HEK293 (cell line): ENCODE measurements at regions not wholly inside any gene's neighbourhood (a gene's known extent, or its start where the extent isn't known, plus 50 kb on each side); places are given as distances from the start of the nearest gene placed in this dataset.

Experiments used
- CTCF ChIA-PET: fragments of 350-600 bp; formaldehyde crosslinking; extraction: SDS; loops from one replicate; lab custom pipeline; 2021; ENCODE audit warnings: antibody characterized with exemption; lab: Yijun Ruan, JAX
- POLR2A ChIA-PET: fragments of 300-600 bp; formaldehyde crosslinking; extraction: SDS; loops from one replicate; lab custom pipeline; 2020; ENCODE audit warnings: antibody characterized with exemption, inconsistent platforms; lab: Yijun Ruan, JAX
- H3K27ac ChIP-seq: fragments of 200-500 bp; sonication (Bioruptor generic); 2 replicates; pipeline ENCODE4 v1.5.1; 2014; ENCODE audit warnings: low read depth, low read length, control low read depth, inconsistent platforms; ENCODE audit errors: extremely low read depth
- H3K36me3 ChIP-seq, 2 experiments: fragments of 200-500 bp in 1 of 2; sonication (Bioruptor generic) in 1 of 2; 1 replicate in 1 of 2; 2 replicates in 1 of 2; pipeline ENCODE4 v1.5.1; 2014 to 2017; ENCODE audit warnings: inconsistent platforms in 2 of 2, low read length in 2 of 2; ENCODE audit not compliant: control insufficient read depth in 2 of 2, insufficient read depth in 1 of 2
- H3K4me1 ChIP-seq: fragments of 200-500 bp; sonication (Bioruptor generic); 2 replicates; pipeline ENCODE4 v1.5.1; 2014; ENCODE audit warnings: mild to moderate bottlenecking, low read length, inconsistent platforms; ENCODE audit not compliant: control insufficient read depth, insufficient read depth
- H3K4me3 ChIP-seq: 2 replicates; pipeline ENCODE4 v1.5.1; 2011; ENCODE audit warnings: low read depth, mild to moderate bottlenecking, control low read depth, low read length, moderate library complexity
- H3K9me3 ChIP-seq: fragments of 200-500 bp; sonication (Bioruptor generic); 2 replicates; pipeline ENCODE4 v1.5.1; 2014; ENCODE audit warnings: low read depth, low read length, inconsistent platforms; ENCODE audit not compliant: control insufficient read depth, insufficient read depth
- SETDB1 ChIP-seq: IDR thresholded peaks from one replicate; pipeline ENCODE4 v1.6.1; 2017; ENCODE audit warnings: mild to moderate bottlenecking, low read length, moderate library complexity, mixed read lengths; ENCODE audit not compliant: insufficient read length
- ZBTB17 ChIP-seq: fragments of 450-650 bp; formaldehyde crosslinking; IDR thresholded peaks from 2 replicates; pipeline ENCODE4 v1.5.1; 2016; ENCODE audit warnings: missing biosample characterization, missing genetic modification characterization
- ZBTB20 ChIP-seq: fragments of 450-650 bp; formaldehyde crosslinking; IDR thresholded peaks from 2 replicates; pipeline ENCODE4 v1.5.1; 2016; ENCODE audit warnings: missing biosample characterization, missing genetic modification characterization
- ZIC2 ChIP-seq: fragments of 450-650 bp; formaldehyde crosslinking; IDR thresholded peaks from 2 replicates; pipeline ENCODE4 v1.5.1; 2016; ENCODE audit warnings: missing biosample characterization, missing genetic modification characterization
- ZNF133 ChIP-seq: fragments of 450-650 bp; formaldehyde crosslinking; IDR thresholded peaks from 2 replicates; pipeline ENCODE4 v1.5.1; 2016; ENCODE audit warnings: missing biosample characterization, missing genetic modification characterization
- ZNF138 ChIP-seq: fragments of 450-650 bp; formaldehyde crosslinking; IDR thresholded peaks from 2 replicates; pipeline ENCODE4 v1.5.1; 2016; ENCODE audit warnings: missing biosample characterization, missing genetic modification characterization, borderline replicate concordance
- ZNF214 ChIP-seq: fragments of 450-650 bp; formaldehyde crosslinking; IDR thresholded peaks from 2 replicates; pipeline ENCODE4 v1.5.1; 2017; ENCODE audit warnings: missing biosample characterization, mild to moderate bottlenecking, missing genetic modification characterization, borderline replicate concordance
- ZNF23 ChIP-seq: fragments of 450-650 bp; formaldehyde crosslinking; IDR thresholded peaks from 2 replicates; pipeline ENCODE4 v1.5.1; 2016; ENCODE audit warnings: missing biosample characterization, missing genetic modification characterization, borderline replicate concordance
- ZNF292 ChIP-seq: fragments of 450-650 bp; formaldehyde crosslinking; IDR thresholded peaks from 2 replicates; pipeline ENCODE4 v1.5.1; 2016; ENCODE audit warnings: low read depth, missing biosample characterization, missing genetic modification characterization, borderline replicate concordance
- ZNF354C ChIP-seq: fragments of 450-650 bp; formaldehyde crosslinking; IDR thresholded peaks from 2 replicates; pipeline ENCODE4 v1.5.1; 2016; ENCODE audit warnings: missing biosample characterization, missing genetic modification characterization, low read depth, borderline replicate concordance
- ZNF510 ChIP-seq: fragments of 450-650 bp; formaldehyde crosslinking; IDR thresholded peaks from 2 replicates; pipeline ENCODE4 v1.5.1; 2018; ENCODE audit warnings: mild to moderate bottlenecking, missing genetic modification characterization, missing biosample characterization; ENCODE audit not compliant: insufficient replicate concordance
- ZNF555 ChIP-seq: fragments of 450-650 bp; formaldehyde crosslinking; conservative IDR thresholded peaks from 2 replicates; pipeline ENCODE4 v1.5.1; 2017; ENCODE audit warnings: missing biosample characterization, mild to moderate bottlenecking, missing genetic modification characterization, inconsistent platforms
- ZNF600 ChIP-seq: fragments of 450-650 bp; formaldehyde crosslinking; IDR thresholded peaks from 2 replicates; pipeline ENCODE4 v1.5.1; 2016; ENCODE audit warnings: missing biosample characterization, missing genetic modification characterization
- TF ChIP-seq, protein P1 (sequence below): fragments of 450-650 bp; formaldehyde crosslinking; IDR thresholded peaks from 2 replicates; pipeline ENCODE4 v1.5.1; 2016; ENCODE audit warnings: missing biosample characterization, missing genetic modification characterization
- TF ChIP-seq, protein P2 (sequence below): fragments of 450-650 bp; formaldehyde crosslinking; IDR thresholded peaks from 2 replicates; pipeline ENCODE4 v1.5.1; 2017; ENCODE audit warnings: missing biosample characterization, missing genetic modification characterization
- TF ChIP-seq, protein P3 (sequence below): fragments of 450-650 bp; formaldehyde crosslinking; IDR thresholded peaks from 2 replicates; pipeline ENCODE4 v1.5.1; 2017; ENCODE audit warnings: missing biosample characterization, missing genetic modification characterization
- TF ChIP-seq, protein P4 (sequence below): fragments of 450-650 bp; formaldehyde crosslinking; IDR thresholded peaks from 2 replicates; pipeline ENCODE4 v1.5.1; 2016; ENCODE audit warnings: missing biosample characterization, missing genetic modification characterization
- TF ChIP-seq, protein P5 (sequence below): fragments of 450-650 bp; IDR thresholded peaks from 2 replicates; pipeline ENCODE4 v1.5.1; 2018; ENCODE audit warnings: missing biosample characterization, missing genetic modification characterization

DNA sequence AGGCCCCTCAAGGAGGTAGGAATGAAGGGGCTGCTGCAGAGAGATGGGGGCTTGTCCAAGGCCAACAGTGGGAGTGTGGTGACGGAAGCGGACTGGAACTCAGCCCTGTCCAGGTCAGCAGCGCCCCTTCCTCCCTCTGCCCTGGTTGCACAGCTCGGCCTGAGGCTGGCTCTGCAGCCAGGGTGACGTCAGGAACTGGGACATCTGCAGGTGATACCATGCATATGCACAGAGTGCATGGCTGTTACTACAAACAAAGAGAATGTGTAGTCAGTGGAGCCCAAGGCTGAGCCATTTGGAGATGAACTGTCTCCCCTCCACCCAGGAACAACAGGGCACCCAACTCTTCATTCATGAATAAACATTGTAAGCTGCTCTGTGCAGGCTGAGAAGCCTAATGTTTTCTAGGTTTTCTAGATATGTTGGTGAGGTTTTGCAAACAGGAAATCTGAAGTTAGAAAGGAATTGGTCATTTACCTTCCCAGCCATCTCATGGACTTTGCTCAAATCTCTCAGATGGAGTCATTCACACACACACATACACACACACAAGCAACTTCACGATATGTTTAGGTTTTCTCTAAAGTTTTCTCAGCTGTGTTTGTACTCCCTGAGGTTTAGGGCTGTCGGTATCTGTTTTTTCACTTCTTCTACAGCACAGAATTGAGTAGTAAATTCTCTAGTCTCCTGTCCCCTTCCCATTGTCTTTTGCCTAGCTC is 117.2 kb downstream of the TLE3 start:
- Histone ChIP-seq H3K27ac (no peak overlapping the region), H3K4me3 (no peak overlapping the region), H3K36me3 (no peaks in the 10 kb centered on the region), H3K9me3 (no peaks in the 10 kb centered on the region), H3K4me1 (no peaks in the 10 kb centered on the region)
- CTCF ChIA-PET = interaction anchor here (0.6 to 1.1 kb wide), 2 partner anchors 14 to 49 kb away, joined by 3 read pairs; no protein-coding TSS in a partner anchor
- POLR2A ChIA-PET = interaction anchor here (0.6 to 1.1 kb wide), 2 partner anchors 117 to 737 kb away, joined by 3 read pairs; partner anchors contain the start of gene TLE3
- TF ChIP-seq, protein P1, sequence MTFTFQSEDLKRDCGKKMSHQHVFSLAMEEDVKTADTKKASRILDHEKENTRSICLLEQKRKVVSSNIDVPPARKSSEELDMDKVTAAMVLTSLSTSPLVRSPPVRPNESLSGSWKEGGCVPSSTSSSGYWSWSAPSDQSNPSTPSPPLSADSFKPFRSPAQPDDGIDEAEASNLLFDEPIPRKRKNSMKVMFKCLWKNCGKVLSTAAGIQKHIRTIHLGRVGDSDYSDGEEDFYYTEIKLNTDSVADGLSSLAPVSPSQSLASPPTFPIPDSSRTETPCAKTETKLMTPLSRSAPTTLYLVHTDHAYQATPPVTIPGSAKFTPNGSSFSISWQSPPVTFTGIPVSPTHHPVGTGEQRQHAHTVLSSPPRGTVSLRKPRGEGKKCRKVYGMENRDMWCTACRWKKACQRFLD (tag by site-specific recombination) = no peak
- no peak for TF ChIP-seq SETDB1
- TF ChIP-seq ZNF354C = no peak
- TF ChIP-seq, protein P2, sequence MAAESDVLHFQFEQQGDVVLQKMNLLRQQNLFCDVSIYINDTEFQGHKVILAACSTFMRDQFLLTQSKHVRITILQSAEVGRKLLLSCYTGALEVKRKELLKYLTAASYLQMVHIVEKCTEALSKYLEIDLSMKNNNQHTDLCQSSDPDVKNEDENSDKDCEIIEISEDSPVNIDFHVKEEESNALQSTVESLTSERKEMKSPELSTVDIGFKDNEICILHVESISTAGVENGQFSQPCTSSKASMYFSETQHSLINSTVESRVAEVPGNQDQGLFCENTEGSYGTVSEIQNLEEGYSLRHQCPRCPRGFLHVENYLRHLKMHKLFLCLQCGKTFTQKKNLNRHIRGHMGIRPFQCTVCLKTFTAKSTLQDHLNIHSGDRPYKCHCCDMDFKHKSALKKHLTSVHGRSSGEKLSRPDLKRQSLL = no peak
- no peak for TF ChIP-seq ZBTB17 (tag by site-specific recombination)
- TF ChIP-seq ZNF555 (tag by site-specific recombination) = no peak
- TF ChIP-seq, protein P3, sequence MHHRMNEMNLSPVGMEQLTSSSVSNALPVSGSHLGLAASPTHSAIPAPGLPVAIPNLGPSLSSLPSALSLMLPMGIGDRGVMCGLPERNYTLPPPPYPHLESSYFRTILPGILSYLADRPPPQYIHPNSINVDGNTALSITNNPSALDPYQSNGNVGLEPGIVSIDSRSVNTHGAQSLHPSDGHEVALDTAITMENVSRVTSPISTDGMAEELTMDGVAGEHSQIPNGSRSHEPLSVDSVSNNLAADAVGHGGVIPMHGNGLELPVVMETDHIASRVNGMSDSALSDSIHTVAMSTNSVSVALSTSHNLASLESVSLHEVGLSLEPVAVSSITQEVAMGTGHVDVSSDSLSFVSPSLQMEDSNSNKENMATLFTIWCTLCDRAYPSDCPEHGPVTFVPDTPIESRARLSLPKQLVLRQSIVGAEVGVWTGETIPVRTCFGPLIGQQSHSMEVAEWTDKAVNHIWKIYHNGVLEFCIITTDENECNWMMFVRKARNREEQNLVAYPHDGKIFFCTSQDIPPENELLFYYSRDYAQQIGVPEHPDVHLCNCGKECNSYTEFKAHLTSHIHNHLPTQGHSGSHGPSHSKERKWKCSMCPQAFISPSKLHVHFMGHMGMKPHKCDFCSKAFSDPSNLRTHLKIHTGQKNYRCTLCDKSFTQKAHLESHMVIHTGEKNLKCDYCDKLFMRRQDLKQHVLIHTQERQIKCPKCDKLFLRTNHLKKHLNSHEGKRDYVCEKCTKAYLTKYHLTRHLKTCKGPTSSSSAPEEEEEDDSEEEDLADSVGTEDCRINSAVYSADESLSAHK (tag by site-specific recombination) = no peak
- no peak for TF ChIP-seq ZNF138 (tag by site-specific recombination)
- no peak for TF ChIP-seq ZNF292
- no peak for TF ChIP-seq ZNF510 (tag by site-specific recombination)
- TF ChIP-seq, protein P4, sequence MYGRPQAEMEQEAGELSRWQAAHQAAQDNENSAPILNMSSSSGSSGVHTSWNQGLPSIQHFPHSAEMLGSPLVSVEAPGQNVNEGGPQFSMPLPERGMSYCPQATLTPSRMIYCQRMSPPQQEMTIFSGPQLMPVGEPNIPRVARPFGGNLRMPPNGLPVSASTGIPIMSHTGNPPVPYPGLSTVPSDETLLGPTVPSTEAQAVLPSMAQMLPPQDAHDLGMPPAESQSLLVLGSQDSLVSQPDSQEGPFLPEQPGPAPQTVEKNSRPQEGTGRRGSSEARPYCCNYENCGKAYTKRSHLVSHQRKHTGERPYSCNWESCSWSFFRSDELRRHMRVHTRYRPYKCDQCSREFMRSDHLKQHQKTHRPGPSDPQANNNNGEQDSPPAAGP = no peak
- no peak for TF ChIP-seq ZBTB20 (tag by site-specific recombination)
- no peak for TF ChIP-seq ZNF23
- TF ChIP-seq ZNF214 (tag by site-specific recombination) = no peak
- no peak for TF ChIP-seq ZNF133 (tag by site-specific recombination)
- no peak for TF ChIP-seq ZNF600 (tag by site-specific recombination)

DNA sequence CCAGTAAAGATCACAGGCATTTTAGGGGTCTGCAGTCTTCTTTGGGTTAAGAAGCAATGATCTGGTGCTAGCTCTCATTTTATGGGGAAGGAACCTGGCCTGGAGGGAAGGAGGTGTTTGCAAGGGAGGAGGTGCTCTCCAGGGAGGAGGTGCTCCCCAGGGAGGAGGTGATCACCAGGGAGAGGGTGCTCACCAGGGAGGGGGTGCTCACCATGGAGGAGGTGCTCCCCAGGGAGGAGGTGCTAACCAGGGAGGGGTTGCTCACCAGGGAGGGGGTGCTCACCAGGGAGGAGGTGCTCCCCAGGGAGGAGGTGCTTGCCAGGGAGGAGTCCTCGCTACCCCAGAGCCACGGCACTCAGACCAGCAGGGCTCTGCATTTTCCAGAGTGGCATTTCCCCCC is 115.7 kb downstream of the TLE3 start:
- ChIA-PET POLR2A (interaction anchor here (1.0 kb wide), 1 partner anchor 41 kb away, joined by 3 read pairs; no protein-coding TSS in a partner anchor), CTCF (no interaction called here)
- Histone ChIP-seq H3K9me3 (no peaks in the 10 kb centered on the region), H3K27ac (no peak overlapping the region), H3K4me1 (no peaks in the 10 kb centered on the region), H3K4me3 (no peak overlapping the region), H3K36me3 (no peaks in the 10 kb centered on the region)
- TF ChIP-seq, protein P5, sequence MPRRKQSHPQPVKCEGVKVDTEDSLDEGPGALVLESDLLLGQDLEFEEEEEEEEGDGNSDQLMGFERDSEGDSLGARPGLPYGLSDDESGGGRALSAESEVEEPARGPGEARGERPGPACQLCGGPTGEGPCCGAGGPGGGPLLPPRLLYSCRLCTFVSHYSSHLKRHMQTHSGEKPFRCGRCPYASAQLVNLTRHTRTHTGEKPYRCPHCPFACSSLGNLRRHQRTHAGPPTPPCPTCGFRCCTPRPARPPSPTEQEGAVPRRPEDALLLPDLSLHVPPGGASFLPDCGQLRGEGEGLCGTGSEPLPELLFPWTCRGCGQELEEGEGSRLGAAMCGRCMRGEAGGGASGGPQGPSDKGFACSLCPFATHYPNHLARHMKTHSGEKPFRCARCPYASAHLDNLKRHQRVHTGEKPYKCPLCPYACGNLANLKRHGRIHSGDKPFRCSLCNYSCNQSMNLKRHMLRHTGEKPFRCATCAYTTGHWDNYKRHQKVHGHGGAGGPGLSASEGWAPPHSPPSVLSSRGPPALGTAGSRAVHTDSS (tag by site-specific recombination) = no peak
- peak; percentile 66 for TF ChIP-seq ZIC2
